HEK293 (cell line): ENCODE measurements at regions not wholly inside any gene's neighbourhood (a gene's known extent, or its start where the extent isn't known, plus 50 kb on each side); places are given as distances from the start of the nearest gene placed in this dataset.

Experiments used
- CTCF ChIA-PET: fragments of 350-600 bp; formaldehyde crosslinking; extraction: SDS; loops from one replicate; lab custom pipeline; 2021; ENCODE audit warnings: antibody characterized with exemption; lab: Yijun Ruan, JAX
- POLR2A ChIA-PET: fragments of 300-600 bp; formaldehyde crosslinking; extraction: SDS; loops from one replicate; lab custom pipeline; 2020; ENCODE audit warnings: antibody characterized with exemption, inconsistent platforms; lab: Yijun Ruan, JAX
- H3K27ac ChIP-seq: fragments of 200-500 bp; sonication (Bioruptor generic); 2 replicates; pipeline ENCODE4 v1.5.1; 2014; ENCODE audit warnings: low read depth, low read length, control low read depth, inconsistent platforms; ENCODE audit errors: extremely low read depth
- H3K36me3 ChIP-seq, 2 experiments: fragments of 200-500 bp in 1 of 2; sonication (Bioruptor generic) in 1 of 2; 1 replicate in 1 of 2; 2 replicates in 1 of 2; pipeline ENCODE4 v1.5.1; 2014 to 2017; ENCODE audit warnings: inconsistent platforms in 2 of 2, low read length in 2 of 2; ENCODE audit not compliant: control insufficient read depth in 2 of 2, insufficient read depth in 1 of 2
- H3K4me1 ChIP-seq: fragments of 200-500 bp; sonication (Bioruptor generic); 2 replicates; pipeline ENCODE4 v1.5.1; 2014; ENCODE audit warnings: mild to moderate bottlenecking, low read length, inconsistent platforms; ENCODE audit not compliant: control insufficient read depth, insufficient read depth
- H3K4me3 ChIP-seq: 2 replicates; pipeline ENCODE4 v1.5.1; 2011; ENCODE audit warnings: low read depth, mild to moderate bottlenecking, control low read depth, low read length, moderate library complexity
- H3K9me3 ChIP-seq: fragments of 200-500 bp; sonication (Bioruptor generic); 2 replicates; pipeline ENCODE4 v1.5.1; 2014; ENCODE audit warnings: low read depth, low read length, inconsistent platforms; ENCODE audit not compliant: control insufficient read depth, insufficient read depth
- BCL11A ChIP-seq: fragments of 450-650 bp; formaldehyde crosslinking; IDR thresholded peaks from 2 replicates; pipeline ENCODE4 v1.5.1; 2016; ENCODE audit warnings: low read depth, missing biosample characterization, missing genetic modification characterization
- HOXC10 ChIP-seq: sonication (generic); formaldehyde crosslinking; IDR thresholded peaks from 2 replicates; pipeline ENCODE4 v1.8.1; 2023; ENCODE audit warnings: mild to moderate bottlenecking, missing genetic modification reagents
- IKZF3 ChIP-seq: fragments of 450-650 bp; IDR thresholded peaks from 2 replicates; pipeline ENCODE4 v1.5.0; 2018; ENCODE audit warnings: missing biosample characterization, mild to moderate bottlenecking, missing genetic modification characterization, moderate library complexity
- KLF1 ChIP-seq: fragments of 450-650 bp; formaldehyde crosslinking; IDR thresholded peaks from 2 replicates; pipeline ENCODE4 v1.5.1; 2016; ENCODE audit warnings: missing biosample characterization, missing genetic modification characterization
- KLF7 ChIP-seq: fragments of 450-650 bp; formaldehyde crosslinking; IDR thresholded peaks from 2 replicates; pipeline ENCODE4 v1.5.1; 2016; ENCODE audit warnings: missing biosample characterization, missing genetic modification characterization, borderline replicate concordance
- MEIS1 ChIP-seq: sonication (generic); formaldehyde crosslinking; IDR thresholded peaks from 2 replicates; pipeline ENCODE4 v1.8.1; 2022; ENCODE audit warnings: missing genetic modification reagents, mild to moderate bottlenecking, borderline replicate concordance
- MZF1 ChIP-seq: fragments of 450-650 bp; formaldehyde crosslinking; IDR thresholded peaks from 2 replicates; pipeline ENCODE4 v1.5.1; 2017; ENCODE audit warnings: missing biosample characterization, missing genetic modification characterization, borderline replicate concordance
- OSR2 ChIP-seq: fragments of 450-650 bp; formaldehyde crosslinking; IDR thresholded peaks from 2 replicates; pipeline ENCODE4 v1.5.1; 2016; ENCODE audit warnings: missing biosample characterization, missing genetic modification characterization
- REPIN1 ChIP-seq: fragments of 450-650 bp; formaldehyde crosslinking; IDR thresholded peaks from 2 replicates; pipeline ENCODE4 v1.5.1; 2017; ENCODE audit warnings: missing biosample characterization, missing genetic modification characterization, low read depth
- SCRT2 ChIP-seq: fragments of 450-650 bp; formaldehyde crosslinking; IDR thresholded peaks from 2 replicates; pipeline ENCODE4 v1.5.1; 2016; ENCODE audit warnings: missing biosample characterization, missing genetic modification characterization
- ZBTB26 ChIP-seq: fragments of 450-650 bp; formaldehyde crosslinking; optimal IDR thresholded peaks from 2 replicates; pipeline ENCODE3; 2016; ENCODE audit warnings: missing biosample characterization, mild to moderate bottlenecking, missing genetic modification characterization
- ZBTB48 ChIP-seq: fragments of 450-650 bp; formaldehyde crosslinking; IDR thresholded peaks from 2 replicates; pipeline ENCODE4 v1.5.1; 2016; ENCODE audit warnings: missing biosample characterization, missing genetic modification characterization
- ZEB2 ChIP-seq: fragments of 450-650 bp; formaldehyde crosslinking; IDR thresholded peaks from 2 replicates; pipeline ENCODE4 v1.5.1; 2016; ENCODE audit warnings: missing biosample characterization, missing genetic modification characterization
- ZIC2 ChIP-seq: fragments of 450-650 bp; formaldehyde crosslinking; IDR thresholded peaks from 2 replicates; pipeline ENCODE4 v1.5.1; 2016; ENCODE audit warnings: missing biosample characterization, missing genetic modification characterization
- ZNF10 ChIP-seq: fragments of 450-650 bp; formaldehyde crosslinking; IDR thresholded peaks from 2 replicates; pipeline ENCODE4 v1.5.1; 2017; ENCODE audit warnings: missing biosample characterization, missing genetic modification characterization
- ZNF112 ChIP-seq: fragments of 450-650 bp; formaldehyde crosslinking; IDR thresholded peaks from 2 replicates; pipeline ENCODE4 v1.5.0; 2017; ENCODE audit warnings: missing biosample characterization, missing genetic modification characterization
- ZNF266 ChIP-seq: fragments of 450-650 bp; formaldehyde crosslinking; IDR thresholded peaks from 2 replicates; pipeline ENCODE4 v1.5.1; 2016; ENCODE audit warnings: missing biosample characterization, missing genetic modification characterization, low read depth
- ZNF302 ChIP-seq: fragments of 450-650 bp; formaldehyde crosslinking; IDR thresholded peaks from 2 replicates; pipeline ENCODE4 v1.5.1; 2016; ENCODE audit warnings: missing biosample characterization, missing genetic modification characterization, low read depth
- ZNF354C ChIP-seq: fragments of 450-650 bp; formaldehyde crosslinking; IDR thresholded peaks from 2 replicates; pipeline ENCODE4 v1.5.1; 2016; ENCODE audit warnings: missing biosample characterization, missing genetic modification characterization, low read depth, borderline replicate concordance
- ZNF501 ChIP-seq: fragments of 450-650 bp; formaldehyde crosslinking; IDR thresholded peaks from 2 replicates; pipeline ENCODE4 v1.5.1; 2016; ENCODE audit warnings: missing biosample characterization, missing genetic modification characterization
- ZNF513 ChIP-seq: fragments of 450-650 bp; IDR thresholded peaks from 2 replicates; pipeline ENCODE4 v1.5.1; 2018; ENCODE audit warnings: missing biosample characterization, missing genetic modification characterization
- ZNF555 ChIP-seq: fragments of 450-650 bp; formaldehyde crosslinking; conservative IDR thresholded peaks from 2 replicates; pipeline ENCODE4 v1.5.1; 2017; ENCODE audit warnings: missing biosample characterization, mild to moderate bottlenecking, missing genetic modification characterization, inconsistent platforms
- ZNF621 ChIP-seq: fragments of 450-650 bp; formaldehyde crosslinking; IDR thresholded peaks from 2 replicates; pipeline ENCODE4 v1.5.1; 2017; ENCODE audit warnings: missing biosample characterization, missing genetic modification characterization
- ZNF624 ChIP-seq: fragments of 450-650 bp; formaldehyde crosslinking; IDR thresholded peaks from 2 replicates; pipeline ENCODE4 v1.5.1; 2017; ENCODE audit warnings: missing biosample characterization, missing genetic modification characterization
- ZNF654 ChIP-seq: fragments of 450-650 bp; formaldehyde crosslinking; IDR thresholded peaks from 2 replicates; pipeline ENCODE4 v1.5.1; 2016; ENCODE audit warnings: low read depth, missing biosample characterization, missing genetic modification characterization
- ZNF660 ChIP-seq: fragments of 450-650 bp; IDR thresholded peaks from 2 replicates; pipeline ENCODE4 v1.5.1; 2018; ENCODE audit warnings: missing biosample characterization, mild to moderate bottlenecking, missing genetic modification characterization
- ZNF704 ChIP-seq: fragments of 450-650 bp; formaldehyde crosslinking; IDR thresholded peaks from 2 replicates; pipeline ENCODE4 v1.5.1; 2016; ENCODE audit warnings: missing biosample characterization, missing genetic modification characterization
- ZNF791 ChIP-seq: fragments of 450-650 bp; formaldehyde crosslinking; IDR thresholded peaks from 2 replicates; pipeline ENCODE4 v1.5.1; 2016; ENCODE audit warnings: missing biosample characterization, missing genetic modification characterization
- ZSCAN5A ChIP-seq: fragments of 450-650 bp; formaldehyde crosslinking; IDR thresholded peaks from 2 replicates; pipeline ENCODE4 v1.5.1; 2016; ENCODE audit warnings: missing biosample characterization, missing genetic modification characterization

GRCh38 chr18:25729072-25729471, 361.3 kb downstream of the SS18 start:
- ChIA-PET POLR2A (no interaction called here), CTCF (no interaction called here)
- no peak overlapping the region for H3K4me3 ChIP-seq
- H3K4me1 ChIP-seq: no peaks in the 10 kb centered on the region
- no peak overlapping the region for H3K27ac ChIP-seq
- no peak for TF ChIP-seq ZIC2
- no peaks in the 10 kb centered on the region for H3K36me3 ChIP-seq
- no peaks in the 10 kb centered on the region for H3K9me3 ChIP-seq

- Histone ChIP-seq H3K4me3 (no peak overlapping the region), H3K4me1 (no peaks in the 10 kb centered on the region), H3K36me3 (no peaks in the 10 kb centered on the region), H3K27ac (no peak overlapping the region), H3K9me3 (no peaks in the 10 kb centered on the region)
- CTCF ChIA-PET: interaction anchor here (0.9 kb wide), 1 partner anchor 23 kb away, joined by 4 read pairs; no protein-coding TSS in a partner anchor
- POLR2A ChIA-PET: no interaction called here
- no peak for TF ChIP-seq ZNF704 (tag by site-specific recombination)
- no peak for TF ChIP-seq ZNF10 (tag by site-specific recombination)
- no peak for TF ChIP-seq ZNF112
- no peak for TF ChIP-seq SCRT2 (tag by site-specific recombination)
- no peak for TF ChIP-seq ZEB2 (tag by site-specific recombination)
- TF ChIP-seq ZNF621: no peak
- TF ChIP-seq REPIN1 (tag by site-specific recombination): no peak
- no peak for TF ChIP-seq ZNF302
- no peak for TF ChIP-seq ZSCAN5A
- TF ChIP-seq ZBTB48 (tag by site-specific recombination): no peak
- TF ChIP-seq MZF1 (tag by site-specific recombination): no peak
- no peak for TF ChIP-seq ZNF513 (tag by site-specific recombination)
- TF ChIP-seq MEIS1 (CRISPR knock-in tag): no peak
Measured at GRCh38 chr18:25727281-25727985, 363.0 kb downstream of the SS18 start.

- CTCF ChIA-PET: interaction anchor here (0.6 kb wide), 1 partner anchor 33 kb away, joined by 3 read pairs; no protein-coding TSS in a partner anchor
- Histone ChIP-seq H3K36me3 (no peaks in the 10 kb centered on the region), H3K27ac (no peak overlapping the region), H3K4me1 (no peaks in the 10 kb centered on the region), H3K4me3 (no peak overlapping the region), H3K9me3 (no peaks in the 10 kb centered on the region)
- POLR2A ChIA-PET: no interaction called here
- no peak for TF ChIP-seq ZNF624 (tag by site-specific recombination)
- TF ChIP-seq ZBTB26 (tag by site-specific recombination): no peak
- TF ChIP-seq ZNF555: no peak
- TF ChIP-seq ZNF791 (tag by site-specific recombination): no peak
- TF ChIP-seq KLF1 (tag by site-specific recombination): no peak
- TF ChIP-seq ZNF621: no peak
- TF ChIP-seq IKZF3: no peak
- TF ChIP-seq ZNF302: no peak
- no peak for TF ChIP-seq KLF7
- TF ChIP-seq ZNF660: no peak
- no peak for TF ChIP-seq ZNF266 (tag by site-specific recombination)
- TF ChIP-seq ZNF654: no peak
- no peak for TF ChIP-seq HOXC10
- TF ChIP-seq ZNF501 (tag by site-specific recombination): no peak
- no peak for TF ChIP-seq BCL11A
- TF ChIP-seq OSR2 (tag by site-specific recombination): no peak
- TF ChIP-seq ZNF354C (tag by site-specific recombination): no peak
Measured at GRCh38 chr18:25726298-25726697, 364.1 kb downstream of the SS18 start.
